ENCODE measurements at regions not wholly inside any gene's neighbourhood (a gene's known extent, or its start where the extent isn't known, plus 50 kb on each side); places are given as distances from the start of the nearest gene placed in this dataset.
"Not testable (repeated sequence)": the region's sequence is repeated elsewhere in the genome, so short reads cannot be mapped to it uniquely, and the experiment has no call there.

GRCh38 chr9:29625931-29626330 is 2052.7 kb upstream of the C9orf72 start:
- ChIA-PET RAD21 (ENCODE audit: low non-redundant PET in 1 of 2, low total read pairs in 2 of 2, uncharacterized antibody in 2 of 2, unreplicated experiment in 2 of 2) (no interaction called here), CTCF (no interaction called here), POLR2A (no interaction called here)
- no peak overlapping the region for H2AFZ ChIP-seq (ENCODE audit: low read depth, low read length, poor library complexity, severe bottlenecking)
- no peak for TF ChIP-seq RAD21 (IDR thresholded peaks at IDR 0.05; ENCODE audit: low read depth)
- no peak for TF ChIP-seq POLR2A (IDR thresholded peaks at IDR 0.05; ENCODE audit: borderline replicate concordance, extremely low read depth, insufficient read depth, insufficient read length)
- TF ChIP-seq ZFX (IDR thresholded peaks at IDR 0.05) = no peak
- no peak for TF ChIP-seq CEBPB (IDR thresholded peaks at IDR 0.05; ENCODE audit: low read depth)
- no peak for TF ChIP-seq EGR1 (IDR thresholded peaks at IDR 0.05; ENCODE audit: low read depth)
- no peak for TF ChIP-seq TCF7L2 (IDR thresholded peaks at IDR 0.05; ENCODE audit: borderline replicate concordance, extremely low read depth, insufficient read depth, insufficient read length)
- TF ChIP-seq SRF (IDR thresholded peaks at IDR 0.05; ENCODE audit: low read depth) = no peak
- TF ChIP-seq CBX3 (IDR thresholded peaks at IDR 0.05; ENCODE audit: low read depth) = no peak
- TF ChIP-seq ATF3 (IDR thresholded peaks at IDR 0.05) = no peak
- TF ChIP-seq YY1 (IDR thresholded peaks at IDR 0.05; ENCODE audit: extremely low read depth, insufficient replicate concordance, low read depth, low read length) = no peak
- TF ChIP-seq REST (IDR thresholded peaks at IDR 0.05; ENCODE audit: low read depth) = no peak
- no peak for TF ChIP-seq MAX (IDR thresholded peaks at IDR 0.05)
- no peak for TF ChIP-seq JUND (IDR thresholded peaks at IDR 0.05)
- no peak overlapping the region for H3K9ac ChIP-seq (ENCODE audit: low read length)
- no peaks in the 10 kb centered on the region for H3K4me1 ChIP-seq (ENCODE audit: control insufficient read depth in 1 of 2, insufficient read depth in 2 of 2, low read length in 2 of 2)
- H3K9me2 ChIP-seq (ENCODE audit: insufficient read depth) = no peaks in the 10 kb centered on the region
- no peak overlapping the region for H3K4me3 ChIP-seq (replicated peaks in 1 of 2; ENCODE audit: low read depth in 1 of 2, low read length in 2 of 2)
- no peak overlapping the region for H3K27ac ChIP-seq (ENCODE audit: low read depth, low read length)
- no peak overlapping the region for H3K4me2 ChIP-seq (ENCODE audit: low read length)
- H3K9me3 ChIP-seq (ENCODE audit: control insufficient read depth in 1 of 2, insufficient read depth in 1 of 2, low read depth in 1 of 2, low read length in 2 of 2) = no peaks in the 10 kb centered on the region
- no peaks in the 10 kb centered on the region for H3K36me3 ChIP-seq (ENCODE audit: control insufficient read depth in 1 of 2, insufficient read depth in 2 of 2, low read length in 2 of 2)
- no TSS peak for BruUV-seq (replicated peaks)
- ATAC-seq = no peak
- no peaks in the 10 kb centered on the region for H3K27me3 ChIP-seq (ENCODE audit: insufficient read depth, low read length)
- H3K79me2 ChIP-seq (ENCODE audit: insufficient read depth, low read length) = no peaks in the 10 kb centered on the region
- intact Hi-C loops (cut with micrococcal nuclease) = no loop called here
- no peak for DNase-seq (ENCODE audit: low read depth, low spot score)
- no peaks in the 10 kb centered on the region for H4K20me1 ChIP-seq (ENCODE audit: insufficient read depth)

- H4K20me1 ChIP-seq (ENCODE audit: insufficient read depth); ATAC-seq; RAD21 ChIA-PET (ENCODE audit: low non-redundant PET in 1 of 2, low total read pairs in 2 of 2, uncharacterized antibody in 2 of 2, unreplicated experiment in 2 of 2); H3K79me2 ChIP-seq (ENCODE audit: insufficient read depth, low read length); intact Hi-C loops (cut with micrococcal nuclease); POLR2A ChIA-PET; H3K27ac ChIP-seq (ENCODE audit: low read depth, low read length); BruUV-seq (replicated peaks); H3K9ac ChIP-seq (ENCODE audit: low read length); DNase-seq (ENCODE audit: low read depth, low spot score); H3K4me1 ChIP-seq (ENCODE audit: control insufficient read depth in 1 of 2, insufficient read depth in 2 of 2, low read length in 2 of 2); H3K9me2 ChIP-seq (ENCODE audit: insufficient read depth); H3K36me3 ChIP-seq (ENCODE audit: control insufficient read depth in 1 of 2, insufficient read depth in 2 of 2, low read length in 2 of 2); H3K4me2 ChIP-seq (ENCODE audit: low read length); H3K9me3 ChIP-seq (ENCODE audit: control insufficient read depth in 1 of 2, insufficient read depth in 1 of 2, low read depth in 1 of 2, low read length in 2 of 2); H3K4me3 ChIP-seq (replicated peaks in 1 of 2; ENCODE audit: low read depth in 1 of 2, low read length in 2 of 2); H3K27me3 ChIP-seq (ENCODE audit: insufficient read depth, low read length); H2AFZ ChIP-seq (ENCODE audit: low read depth, low read length, poor library complexity, severe bottlenecking); CTCF ChIA-PET: not testable (repeated sequence)
These were observed 2055.6 kb upstream of the C9orf72 start for GRCh38 chr9:29628856-29629255.
